ENCODE measurements at regions not wholly inside any gene's neighbourhood (a gene's known extent, or its start where the extent isn't known, plus 50 kb on each side); places are given as distances from the start of the nearest gene placed in this dataset.

DNA sequence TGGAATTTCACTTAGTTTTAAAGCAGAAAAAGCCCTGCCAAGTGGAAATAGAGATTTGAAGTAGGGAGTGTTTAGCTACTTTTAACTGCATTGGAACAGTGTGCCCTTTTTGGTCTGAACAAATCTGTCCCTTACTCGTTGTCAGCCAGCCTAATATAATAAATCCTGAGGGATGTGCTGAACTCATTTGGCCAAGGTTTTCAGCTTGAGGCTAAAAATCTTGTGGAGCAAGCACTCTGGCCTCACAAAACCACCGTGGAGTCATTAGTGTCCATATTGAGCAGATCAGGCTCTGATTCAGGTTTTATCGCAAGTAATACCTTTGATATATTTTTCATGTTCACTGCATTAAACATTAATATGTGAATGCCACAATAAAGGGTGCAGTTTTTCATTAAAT, 383.5 kb downstream of the FRK start:
- TF ChIP-seq RFX5 (IDR thresholded peaks at IDR 0.05; ENCODE audit: low read length) (no peak), RAD21 (IDR thresholded peaks at IDR 0.05; ENCODE audit: low read length) (no peak), NFIC (IDR thresholded peaks at IDR 0.05; ENCODE audit: borderline replicate concordance) (no peak), TAF1 (IDR thresholded peaks at IDR 0.05; ENCODE audit: borderline replicate concordance, low read depth, low read length) (no peak), CHD2 (IDR thresholded peaks at IDR 0.05; ENCODE audit: low read length, partially characterized antibody) (no peak), SMC3 (IDR thresholded peaks at IDR 0.05; ENCODE audit: low read depth, low read length) (no peak)
- TF ChIP-seq, protein P1, sequence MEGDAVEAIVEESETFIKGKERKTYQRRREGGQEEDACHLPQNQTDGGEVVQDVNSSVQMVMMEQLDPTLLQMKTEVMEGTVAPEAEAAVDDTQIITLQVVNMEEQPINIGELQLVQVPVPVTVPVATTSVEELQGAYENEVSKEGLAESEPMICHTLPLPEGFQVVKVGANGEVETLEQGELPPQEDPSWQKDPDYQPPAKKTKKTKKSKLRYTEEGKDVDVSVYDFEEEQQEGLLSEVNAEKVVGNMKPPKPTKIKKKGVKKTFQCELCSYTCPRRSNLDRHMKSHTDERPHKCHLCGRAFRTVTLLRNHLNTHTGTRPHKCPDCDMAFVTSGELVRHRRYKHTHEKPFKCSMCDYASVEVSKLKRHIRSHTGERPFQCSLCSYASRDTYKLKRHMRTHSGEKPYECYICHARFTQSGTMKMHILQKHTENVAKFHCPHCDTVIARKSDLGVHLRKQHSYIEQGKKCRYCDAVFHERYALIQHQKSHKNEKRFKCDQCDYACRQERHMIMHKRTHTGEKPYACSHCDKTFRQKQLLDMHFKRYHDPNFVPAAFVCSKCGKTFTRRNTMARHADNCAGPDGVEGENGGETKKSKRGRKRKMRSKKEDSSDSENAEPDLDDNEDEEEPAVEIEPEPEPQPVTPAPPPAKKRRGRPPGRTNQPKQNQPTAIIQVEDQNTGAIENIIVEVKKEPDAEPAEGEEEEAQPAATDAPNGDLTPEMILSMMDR (IDR thresholded peaks at IDR 0.05) = no peak

Measured in SK-N-SH (cell line).